Panc1 (cell line): ENCODE measurements at regions not wholly inside any gene's neighbourhood (a gene's known extent, or its start where the extent isn't known, plus 50 kb on each side); places are given as distances from the start of the nearest gene placed in this dataset.

Experiments used
- ATAC-seq: fragments of 200-7000 bp; cut with Tn5 transposase; 2 replicates; pipeline ENCODE4 v1.9.1; 2020; ENCODE audit warnings: mild to moderate bottlenecking, moderate library complexity
- BruUV-seq: library from RNA; stranded (reverse); fragments of 400-500 nt; replicated peaks from 2 replicates; lab custom pipeline; 2021; lab: Mats Ljungman, UMichigan
- CTCF ChIA-PET: fragments of 300-600 bp; sonication (Branson Sonifier 250); formaldehyde crosslinking; loops from one replicate; lab custom pipeline; 2022; ENCODE audit warnings: antibody characterized with exemption; lab: Charles Lee
- POLR2A ChIA-PET: fragments of 300-600 bp; sonication (Branson Sonifier 250); formaldehyde crosslinking; loops from one replicate; lab custom pipeline; 2022; ENCODE audit warnings: antibody characterized with exemption; lab: Charles Lee
- DNase-seq: peaks from one replicate; pipeline ENCODE4 v3.0.0-alpha.2; 2010; ENCODE audit warnings: low read depth, low spot score
- H3K27ac ChIP-seq: 2 replicates; pipeline ENCODE4 v1.5.1; 2011; ENCODE audit warnings: mild to moderate bottlenecking, low read length, inconsistent platforms
- H3K27me3 ChIP-seq: fragments of 200-500 bp; sonication (Bioruptor generic); 2 replicates; pipeline ENCODE4 v1.6.0; 2014; ENCODE audit warnings: low read length, inconsistent platforms; ENCODE audit not compliant: control insufficient read depth, insufficient read depth
- H3K36me3 ChIP-seq: fragments of 200-500 bp; sonication (Bioruptor generic); 2 replicates; pipeline ENCODE4 v1.5.1; 2014; ENCODE audit warnings: inconsistent platforms, mild to moderate bottlenecking, low read length, moderate library complexity; ENCODE audit not compliant: control insufficient read depth, insufficient read depth
- H3K4me1 ChIP-seq: 2 replicates; pipeline ENCODE4 v1.5.1; 2011; ENCODE audit warnings: inconsistent platforms, mild to moderate bottlenecking, low read length, moderate library complexity; ENCODE audit not compliant: control insufficient read depth, insufficient read depth
- H3K4me3 ChIP-seq, 2 experiments: 2 replicates each; pipeline ENCODE4 v1.5.1; 2011 to 2012; ENCODE audit warnings: low read depth in 2 of 2, low read length in 2 of 2, mild to moderate bottlenecking in 2 of 2, inconsistent platforms in 1 of 2, moderate library complexity in 1 of 2
- H3K9me3 ChIP-seq: fragments of 200-500 bp; sonication (Bioruptor generic); 2 replicates; pipeline ENCODE4 v1.5.1; 2014; ENCODE audit warnings: low read depth, mild to moderate bottlenecking, inconsistent platforms, low read length, moderate library complexity; ENCODE audit not compliant: control insufficient read depth, insufficient read depth
- CTCF ChIP-seq: fragments of 450-650 bp; IDR thresholded peaks from 2 replicates; pipeline ENCODE4 v1.5.1; 2017; ENCODE audit warnings: mild to moderate bottlenecking
- POLR2AphosphoS5 ChIP-seq: IDR thresholded peaks from 2 replicates; pipeline ENCODE4 v1.6.1; 2012; ENCODE audit warnings: mild to moderate bottlenecking, low read depth, low read length, moderate library complexity
- SIN3A ChIP-seq: IDR thresholded peaks from 2 replicates; pipeline ENCODE4 v1.6.1; 2012; ENCODE audit warnings: low read depth, mild to moderate bottlenecking, low read length, moderate library complexity, borderline replicate concordance; ENCODE audit not compliant: insufficient read depth
- TCF7L2 ChIP-seq: IDR thresholded peaks from 2 replicates; pipeline ENCODE4 v1.6.1; 2011; ENCODE audit warnings: mild to moderate bottlenecking, low read depth, low read length, inconsistent platforms
- in situ Hi-C: cut with HindIII; loops from 2 replicates; pipeline ENCODE4 v1.10.0; 2016; ENCODE audit warnings: low sequenced_read_pairs, low pct_unique_long_range_greater_than_20kb
- intact Hi-C: fragments of 100-400 bp; cut with micrococcal nuclease; formaldehyde crosslinking; loops from one replicate; pipeline ENCODE4 v1.10.0; 2022; ENCODE audit not compliant: unreplicated experiment
- TF ChIP-seq, protein P1 (sequence below), 2 experiments: IDR thresholded peaks; 2 replicates each; pipeline ENCODE4 v1.6.1; 2011 to 2012; ENCODE audit warnings: low read depth in 2 of 2, control low read depth in 1 of 2, low read length in 1 of 2, mild to moderate bottlenecking in 1 of 2, moderate library complexity in 1 of 2; ENCODE audit not compliant: insufficient read depth in 1 of 2

DNA sequence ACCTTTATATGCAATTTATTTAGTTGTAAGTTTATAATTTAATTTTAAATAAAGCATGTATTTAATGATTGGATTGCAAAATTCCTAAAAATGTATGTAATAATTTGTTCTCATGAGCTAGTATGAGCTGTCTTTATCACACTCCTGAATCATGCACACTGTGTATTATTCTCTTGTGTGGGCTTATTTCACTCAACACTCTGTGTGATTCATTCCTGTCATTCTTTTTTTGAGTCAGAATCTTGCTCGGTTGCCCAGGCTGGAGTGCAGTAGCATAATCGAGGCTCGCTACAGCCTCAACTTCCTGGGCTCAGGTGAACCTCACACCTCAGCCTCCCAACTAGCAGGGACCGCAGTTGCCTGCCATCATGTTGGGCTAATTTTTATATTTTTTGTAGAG, 123.1 kb upstream of the SLC34A2 start:
- Histone ChIP-seq H3K36me3 (no peaks in the 10 kb centered on the region), H3K27me3 (no peaks in the 10 kb centered on the region), H3K4me1 (no peaks in the 10 kb centered on the region), H3K4me3 (no peak overlapping the region), H3K9me3 (no peaks in the 10 kb centered on the region), H3K27ac (no peak overlapping the region)
- no peak for ATAC-seq
- DNase-seq = no peak
- intact Hi-C loops (no loop called here), in situ Hi-C loops (no loop called here)
- ChIA-PET POLR2A (no interaction called here), CTCF (no interaction called here)
- TF ChIP-seq TCF7L2 = no peak
- no peak for TF ChIP-seq POLR2AphosphoS5
- TF ChIP-seq, protein P1, sequence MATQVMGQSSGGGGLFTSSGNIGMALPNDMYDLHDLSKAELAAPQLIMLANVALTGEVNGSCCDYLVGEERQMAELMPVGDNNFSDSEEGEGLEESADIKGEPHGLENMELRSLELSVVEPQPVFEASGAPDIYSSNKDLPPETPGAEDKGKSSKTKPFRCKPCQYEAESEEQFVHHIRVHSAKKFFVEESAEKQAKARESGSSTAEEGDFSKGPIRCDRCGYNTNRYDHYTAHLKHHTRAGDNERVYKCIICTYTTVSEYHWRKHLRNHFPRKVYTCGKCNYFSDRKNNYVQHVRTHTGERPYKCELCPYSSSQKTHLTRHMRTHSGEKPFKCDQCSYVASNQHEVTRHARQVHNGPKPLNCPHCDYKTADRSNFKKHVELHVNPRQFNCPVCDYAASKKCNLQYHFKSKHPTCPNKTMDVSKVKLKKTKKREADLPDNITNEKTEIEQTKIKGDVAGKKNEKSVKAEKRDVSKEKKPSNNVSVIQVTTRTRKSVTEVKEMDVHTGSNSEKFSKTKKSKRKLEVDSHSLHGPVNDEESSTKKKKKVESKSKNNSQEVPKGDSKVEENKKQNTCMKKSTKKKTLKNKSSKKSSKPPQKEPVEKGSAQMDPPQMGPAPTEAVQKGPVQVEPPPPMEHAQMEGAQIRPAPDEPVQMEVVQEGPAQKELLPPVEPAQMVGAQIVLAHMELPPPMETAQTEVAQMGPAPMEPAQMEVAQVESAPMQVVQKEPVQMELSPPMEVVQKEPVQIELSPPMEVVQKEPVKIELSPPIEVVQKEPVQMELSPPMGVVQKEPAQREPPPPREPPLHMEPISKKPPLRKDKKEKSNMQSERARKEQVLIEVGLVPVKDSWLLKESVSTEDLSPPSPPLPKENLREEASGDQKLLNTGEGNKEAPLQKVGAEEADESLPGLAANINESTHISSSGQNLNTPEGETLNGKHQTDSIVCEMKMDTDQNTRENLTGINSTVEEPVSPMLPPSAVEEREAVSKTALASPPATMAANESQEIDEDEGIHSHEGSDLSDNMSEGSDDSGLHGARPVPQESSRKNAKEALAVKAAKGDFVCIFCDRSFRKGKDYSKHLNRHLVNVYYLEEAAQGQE (IDR thresholded peaks at IDR 0.05; ENCODE audit: insufficient read depth in 1 of 2, low read depth in 2 of 2, low read length in 1 of 2) = no peak
- no peak for TF ChIP-seq SIN3A
- TF ChIP-seq CTCF = no peak
- no TSS peak for BruUV-seq

GRCh38 chr4:25533256-25533655, 122.4 kb upstream of the SLC34A2 start:
- POLR2A ChIA-PET = no interaction called here
- no peak overlapping the region for H3K27ac ChIP-seq
- no peak overlapping the region for H3K4me3 ChIP-seq
- TF ChIP-seq POLR2AphosphoS5 = no peak
- no peak for TF ChIP-seq CTCF
- H3K36me3 ChIP-seq = no peaks in the 10 kb centered on the region
- in situ Hi-C loops = no loop called here
- H3K27me3 ChIP-seq = no peaks in the 10 kb centered on the region
- ATAC-seq (no peak), DNase-seq (no peak)
- BruUV-seq = no TSS peak
- CTCF ChIA-PET = no interaction called here
- H3K9me3 ChIP-seq = no peaks in the 10 kb centered on the region
- H3K4me1 ChIP-seq = no peaks in the 10 kb centered on the region
- intact Hi-C loops = no loop called here

DNA sequence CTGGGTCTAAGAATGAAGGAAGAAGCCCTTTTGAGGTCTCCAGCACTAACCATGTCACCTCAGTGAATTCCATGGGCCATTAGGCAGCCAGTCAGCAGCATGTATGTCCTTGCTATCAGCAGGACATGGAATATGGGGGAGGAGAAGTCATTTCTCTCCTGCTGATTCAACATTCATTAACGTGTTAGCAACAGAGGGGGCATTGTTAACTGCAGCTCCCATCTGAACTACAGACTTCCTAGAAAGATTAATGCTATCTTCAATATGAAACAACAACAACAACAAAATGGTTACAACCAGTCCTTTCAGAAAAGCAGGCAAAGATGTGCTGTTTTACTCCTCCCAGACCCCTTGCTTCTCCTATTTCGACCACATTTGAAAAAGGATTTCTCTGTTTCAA, 120.4 kb upstream of the SLC34A2 start:
- CTCF ChIA-PET = no interaction called here
- BruUV-seq = no TSS peak
- Histone ChIP-seq H3K9me3 (no peaks in the 10 kb centered on the region), H3K36me3 (no peaks in the 10 kb centered on the region), H3K4me3 (no peak overlapping the region), H3K4me1 (no peaks in the 10 kb centered on the region), H3K27me3 (no peaks in the 10 kb centered on the region), H3K27ac (no peak overlapping the region)
- no peak for DNase-seq
- in situ Hi-C loops = no loop called here
- TF ChIP-seq POLR2AphosphoS5 = no peak
- TF ChIP-seq CTCF = no peak
- TF ChIP-seq, protein P1 (IDR thresholded peaks at IDR 0.05; ENCODE audit: insufficient read depth in 1 of 2, low read depth in 2 of 2, low read length in 1 of 2) = no peak
- TF ChIP-seq TCF7L2 = no peak
- no peak for TF ChIP-seq SIN3A
- intact Hi-C loops = no loop called here
- ATAC-seq = no peak
- POLR2A ChIA-PET = no interaction called here
